ENCODE measurements at regions not wholly inside any gene's neighbourhood (a gene's known extent, or its start where the extent isn't known, plus 50 kb on each side); places are given as distances from the start of the nearest gene placed in this dataset.
A peak's percentile ranks its signal among the peaks of the same experiment; 100 is the strongest.

- H3K4me1 ChIP-seq, result peaks cover 13% of the 10 kb centered on the region
- intact Hi-C loops (cut with micrococcal nuclease), result no loop called here
- no peaks in the 10 kb centered on the region for H3K36me3 ChIP-seq
- peaks cover 34% of the 10 kb centered on the region for H3K27me3 ChIP-seq (ENCODE audit: low read depth)
- H3K9me3 ChIP-seq (replicated peaks), result no peaks in the 10 kb centered on the region
- no peak for TF ChIP-seq CTCF (IDR thresholded peaks at IDR 0.05; ENCODE audit: borderline replicate concordance)
- no peak for DNase-seq
- no peak overlapping the region for H3K4me3 ChIP-seq
- H3K27ac ChIP-seq (replicated peaks), result peak overlapping the region; percentile 39
These were observed 67.6 kb upstream of the VIPR2 start for GRCh38 chr7:159212226-159212625.

- peak overlapping the region; percentile 39 for H3K27ac ChIP-seq (replicated peaks)
- DNase-seq, result no peak
- no peak overlapping the region for H3K4me3 ChIP-seq
- TF ChIP-seq CTCF (IDR thresholded peaks at IDR 0.05; ENCODE audit: borderline replicate concordance), result no peak
- peaks cover 32% of the 10 kb centered on the region for H3K27me3 ChIP-seq (ENCODE audit: low read depth)
- peaks cover 13% of the 10 kb centered on the region for H3K4me1 ChIP-seq
- intact Hi-C loops (cut with micrococcal nuclease), result no loop called here
- H3K36me3 ChIP-seq, result no peaks in the 10 kb centered on the region
- H3K9me3 ChIP-seq (replicated peaks), result no peaks in the 10 kb centered on the region
These were observed 67.0 kb upstream of the VIPR2 start for GRCh38 chr7:159211540-159212182.

GRCh38 chr7:159210581-159211235 lies 66.0 kb upstream of the VIPR2 start:
- Histone ChIP-seq H3K4me1 (peaks cover 13% of the 10 kb centered on the region), H3K36me3 (no peaks in the 10 kb centered on the region), H3K27ac (replicated peaks) (no peak overlapping the region), H3K9me3 (replicated peaks) (no peaks in the 10 kb centered on the region), H3K27me3 (ENCODE audit: low read depth) (peaks cover 27% of the 10 kb centered on the region), H3K4me3 (no peak overlapping the region)
- no peak for DNase-seq
- intact Hi-C loops (cut with micrococcal nuclease), result no loop called here
- no peak for TF ChIP-seq CTCF (IDR thresholded peaks at IDR 0.05; ENCODE audit: borderline replicate concordance)

- DNase-seq, result no peak
- no peak for TF ChIP-seq CTCF (IDR thresholded peaks at IDR 0.05; ENCODE audit: borderline replicate concordance)
These were observed 64.8 kb upstream of the VIPR2 start for GRCh38 chr7:159209429-159209828.

GRCh38 chr7:159207951-159208350 lies 63.3 kb upstream of the VIPR2 start:
- intact Hi-C loops (cut with micrococcal nuclease), result no loop called here
- Histone ChIP-seq H3K4me1 (peaks cover 13% of the 10 kb centered on the region), H3K4me3 (no peak overlapping the region), H3K27me3 (ENCODE audit: low read depth) (peaks cover 27% of the 10 kb centered on the region), H3K27ac (replicated peaks) (no peak overlapping the region), H3K9me3 (replicated peaks) (no peaks in the 10 kb centered on the region), H3K36me3 (no peaks in the 10 kb centered on the region)
- TF ChIP-seq CTCF (IDR thresholded peaks at IDR 0.05; ENCODE audit: borderline replicate concordance), result no peak
- DNase-seq, result no peak

More at GRCh38 chr7:159209429-159209828, 64.8 kb upstream of the VIPR2 start:
- H3K4me1 ChIP-seq, result peaks cover 13% of the 10 kb centered on the region
- H3K36me3 ChIP-seq, result no peaks in the 10 kb centered on the region
- intact Hi-C loops (cut with micrococcal nuclease), result no loop called here
- no peak overlapping the region for H3K27ac ChIP-seq (replicated peaks)
- peaks cover 30% of the 10 kb centered on the region for H3K27me3 ChIP-seq (ENCODE audit: low read depth)
- H3K9me3 ChIP-seq (replicated peaks), result no peaks in the 10 kb centered on the region
- no peak overlapping the region for H3K4me3 ChIP-seq
